Ectodermal cell (in vitro differentiated cells): ENCODE measurements at regions not wholly inside any gene's neighbourhood (a gene's known extent, or its start where the extent isn't known, plus 50 kb on each side); places are given as distances from the start of the nearest gene placed in this dataset.

ENCODE experiments used
- H3K27ac ChIP-seq: 2 replicates; pipeline ENCODE4 v1.7.0; 2013; ENCODE audit warnings: mild to moderate bottlenecking, low read depth, low read length; ENCODE audit not compliant: insufficient read depth, poor library complexity, severe bottlenecking
- H3K27me3 ChIP-seq: 2 replicates; pipeline ENCODE4 v1.7.0; 2013; ENCODE audit warnings: mild to moderate bottlenecking, low read length; ENCODE audit not compliant: insufficient read depth, control insufficient read depth, poor library complexity, severe bottlenecking
- H3K36me3 ChIP-seq: one replicate; pipeline ENCODE4 v1.7.0; 2013; ENCODE audit warnings: low read length; ENCODE audit not compliant: control insufficient read depth, insufficient read depth
- H3K4me1 ChIP-seq: one replicate; pipeline ENCODE4 v1.7.0; 2013; ENCODE audit warnings: low read length; ENCODE audit not compliant: control insufficient read depth, insufficient read depth
- H3K4me3 ChIP-seq: 2 replicates; pipeline ENCODE4 v1.7.0; 2013; ENCODE audit warnings: low read depth, low read length, control low read depth; ENCODE audit not compliant: insufficient read depth
- H3K9me3 ChIP-seq: 2 replicates; pipeline ENCODE4 v1.7.0; 2013; ENCODE audit warnings: mild to moderate bottlenecking, low read length, moderate library complexity; ENCODE audit not compliant: control insufficient read depth
- WGBS, 2 experiments: methylation state at CpG; one replicate each; pipeline ENCODE4 v1.1.7; 2013; ENCODE audit warnings: missing lambda C conversion rate in 2 of 2; 5-methylcytosine and 5-hydroxymethylcytosine counted together

GRCh38 chr9:115395511-115396021 is 277.6 kb upstream of the TNC start:
- 90 to 92% methylated on average over 1 of the region's 1 CpG for WGBS, 2 experiments

GRCh38 chr9:115396071-115396529 is 278.1 kb upstream of the TNC start:
- H3K4me3 ChIP-seq, result no peak overlapping the region
- no peaks in the 10 kb centered on the region for H3K9me3 ChIP-seq
- H3K36me3 ChIP-seq, result no peaks in the 10 kb centered on the region
- H3K27ac ChIP-seq, result no peak overlapping the region
- H3K27me3 ChIP-seq, result no peaks in the 10 kb centered on the region
- peaks cover 3% of the 10 kb centered on the region for H3K4me1 ChIP-seq

More at GRCh38 chr9:115395511-115396021, 277.6 kb upstream of the TNC start:
- H3K36me3 ChIP-seq, result no peaks in the 10 kb centered on the region
- H3K4me1 ChIP-seq, result peaks cover 1% of the 10 kb centered on the region
- H3K4me3 ChIP-seq, result no peak overlapping the region
- H3K27ac ChIP-seq, result no peak overlapping the region
- H3K9me3 ChIP-seq, result no peaks in the 10 kb centered on the region
- H3K27me3 ChIP-seq, result no peaks in the 10 kb centered on the region

- Histone ChIP-seq H3K27ac (no peak overlapping the region), H3K9me3 (no peaks in the 10 kb centered on the region), H3K27me3 (no peaks in the 10 kb centered on the region), H3K4me3 (no peak overlapping the region), H3K4me1 (peaks cover 8% of the 10 kb centered on the region), H3K36me3 (no peaks in the 10 kb centered on the region)
- 92% methylated on average over 3 of the region's 4 CpGs for WGBS, 2 experiments
Observed at GRCh38 chr9:115397591-115398312, 279.8 kb upstream of the TNC start.

- Histone ChIP-seq H3K27me3 (no peaks in the 10 kb centered on the region), H3K4me3 (no peak overlapping the region), H3K4me1 (peaks cover 8% of the 10 kb centered on the region), H3K36me3 (no peaks in the 10 kb centered on the region), H3K9me3 (no peaks in the 10 kb centered on the region), H3K27ac (no peak overlapping the region)
- WGBS, 2 experiments, result 89 to 93% methylated on average over 3 of the region's 3 CpGs
Observed at GRCh38 chr9:115398313-115398650, 280.3 kb upstream of the TNC start.

- peaks cover 8% of the 10 kb centered on the region for H3K4me1 ChIP-seq
- 100% methylated on average over 1 of the region's 1 CpG; no CpG with 5 or more reads in 1 of the 2 experiments for WGBS, 2 experiments
- no peak overlapping the region for H3K27ac ChIP-seq
- no peaks in the 10 kb centered on the region for H3K9me3 ChIP-seq
- H3K4me3 ChIP-seq, result no peak overlapping the region
- no peaks in the 10 kb centered on the region for H3K36me3 ChIP-seq
- H3K27me3 ChIP-seq, result no peaks in the 10 kb centered on the region
Observed at GRCh38 chr9:115398996-115399395, 281.0 kb upstream of the TNC start.

- Histone ChIP-seq H3K27ac (no peak overlapping the region), H3K36me3 (no peaks in the 10 kb centered on the region), H3K27me3 (no peaks in the 10 kb centered on the region), H3K4me3 (no peak overlapping the region), H3K9me3 (no peaks in the 10 kb centered on the region), H3K4me1 (peaks cover 8% of the 10 kb centered on the region)
- 93 to 94% methylated on average over 3 of the region's 3 CpGs for WGBS, 2 experiments
Observed at GRCh38 chr9:115400796-115401195, 282.8 kb upstream of the TNC start.

- WGBS, 2 experiments, result 81 to 84% methylated on average over 3 of the region's 3 CpGs
- Histone ChIP-seq H3K27ac (no peak overlapping the region), H3K4me1 (peaks cover 8% of the 10 kb centered on the region), H3K9me3 (no peaks in the 10 kb centered on the region), H3K36me3 (no peaks in the 10 kb centered on the region), H3K4me3 (no peak overlapping the region), H3K27me3 (no peaks in the 10 kb centered on the region)
Observed at GRCh38 chr9:115401756-115402327, 283.9 kb upstream of the TNC start.

GRCh38 chr9:115403753-115404152 is 285.8 kb upstream of the TNC start:
- Histone ChIP-seq H3K27ac (no peak overlapping the region), H3K27me3 (no peaks in the 10 kb centered on the region), H3K4me3 (no peak overlapping the region), H3K36me3 (no peaks in the 10 kb centered on the region), H3K9me3 (no peaks in the 10 kb centered on the region), H3K4me1 (peaks cover 8% of the 10 kb centered on the region)
- WGBS, 2 experiments, result no CpG with 5 or more reads among the region's 1 CpG

GRCh38 chr9:115404311-115404710 is 286.4 kb upstream of the TNC start:
- peaks cover 8% of the 10 kb centered on the region for H3K4me1 ChIP-seq
- no peaks in the 10 kb centered on the region for H3K36me3 ChIP-seq

GRCh38 chr9:115411516-115411915 is 293.6 kb upstream of the TNC start:
- H3K4me3 ChIP-seq, result no peak overlapping the region
- no CpG with 5 or more reads among the region's 1 CpG for WGBS, 2 experiments
- H3K9me3 ChIP-seq, result no peaks in the 10 kb centered on the region
- no peaks in the 10 kb centered on the region for H3K36me3 ChIP-seq
- H3K4me1 ChIP-seq, result no peaks in the 10 kb centered on the region
- no peaks in the 10 kb centered on the region for H3K27me3 ChIP-seq
- no peak overlapping the region for H3K27ac ChIP-seq

More at GRCh38 chr9:115404311-115404710, 286.4 kb upstream of the TNC start:
- Histone ChIP-seq H3K27ac (no peak overlapping the region), H3K9me3 (no peaks in the 10 kb centered on the region), H3K27me3 (no peaks in the 10 kb centered on the region), H3K4me3 (no peak overlapping the region)
